Epidermal melanocyte (primary cell): ENCODE measurements at regions not wholly inside any gene's neighbourhood (a gene's known extent, or its start where the extent isn't known, plus 50 kb on each side); places are given as distances from the start of the nearest gene placed in this dataset.
"Not testable (repeated sequence)": the region's sequence is repeated elsewhere in the genome, so short reads cannot be mapped to it uniquely, and the experiment has no call there.

Source experiments
- DNase-seq: peaks from one replicate; pipeline ENCODE4 v3.0.0; 2011; ENCODE audit warnings: low spot score; ENCODE audit not compliant: insufficient read length

DNA sequence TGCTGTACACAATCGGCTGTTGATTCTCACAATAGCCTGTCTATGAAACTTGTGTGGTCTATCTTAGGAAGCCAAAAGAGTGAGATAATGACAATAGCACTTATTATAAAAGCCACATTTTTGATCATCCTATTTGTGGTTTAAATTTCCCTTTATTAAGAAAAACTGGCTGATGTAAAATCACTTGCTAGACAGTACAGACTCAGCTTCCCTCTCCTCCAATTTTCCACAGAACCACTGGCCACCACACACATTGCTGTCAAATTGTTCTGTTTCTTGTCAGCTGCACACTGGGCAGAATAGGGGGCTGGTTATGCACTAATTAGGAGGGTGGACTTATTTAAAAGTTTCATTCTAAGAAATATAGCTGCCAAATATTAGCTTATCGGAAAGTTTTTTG lies 425.9 kb downstream of the EPHA3 start:
- no peak for DNase-seq

- not testable (repeated sequence) for DNase-seq
These were observed 447.2 kb downstream of the EPHA3 start for GRCh38 chr3:89554587-89554986.

GRCh38 chr3:89558711-89559110 lies 451.3 kb downstream of the EPHA3 start:
- no peak for DNase-seq

DNA sequence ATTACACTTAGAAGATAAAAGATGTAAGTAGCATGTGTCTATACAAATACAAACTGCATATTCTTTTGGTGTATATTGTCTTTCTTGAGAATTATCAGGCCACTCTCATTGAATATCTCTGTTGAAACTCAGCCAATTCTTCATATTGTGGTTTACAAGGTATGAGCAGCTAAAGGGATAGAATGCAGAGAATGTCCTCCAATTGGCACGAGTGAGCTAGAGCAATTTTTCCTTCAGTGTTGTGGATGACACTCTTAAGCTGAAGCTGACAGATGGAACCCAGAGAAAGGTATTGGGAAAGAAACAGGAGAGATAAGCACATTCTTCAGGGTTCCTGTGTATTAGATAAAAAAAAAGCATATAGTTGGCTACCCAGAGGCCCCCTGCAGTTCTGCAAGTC lies 453.1 kb downstream of the EPHA3 start:
- DNase-seq, result no peak

DNA sequence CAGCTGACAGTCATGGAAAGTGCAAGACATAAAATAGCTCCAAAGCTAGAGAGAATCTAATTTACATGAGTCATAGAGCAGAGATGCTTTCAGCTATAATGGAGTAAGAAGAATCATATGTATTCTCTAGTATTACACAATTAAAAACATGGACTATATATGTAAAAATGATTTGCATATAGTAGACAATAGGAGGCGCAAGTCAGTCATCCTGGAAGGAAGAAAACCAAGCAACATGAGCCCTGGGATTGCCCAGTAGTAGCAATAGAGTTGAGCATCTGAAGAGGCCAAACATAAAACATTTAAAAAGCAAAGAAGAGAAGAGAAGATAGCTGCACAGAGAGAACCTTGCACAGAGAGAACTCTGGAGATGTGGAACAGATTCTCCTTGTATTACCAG lies 455.0 kb downstream of the EPHA3 start:
- no peak for DNase-seq

DNA sequence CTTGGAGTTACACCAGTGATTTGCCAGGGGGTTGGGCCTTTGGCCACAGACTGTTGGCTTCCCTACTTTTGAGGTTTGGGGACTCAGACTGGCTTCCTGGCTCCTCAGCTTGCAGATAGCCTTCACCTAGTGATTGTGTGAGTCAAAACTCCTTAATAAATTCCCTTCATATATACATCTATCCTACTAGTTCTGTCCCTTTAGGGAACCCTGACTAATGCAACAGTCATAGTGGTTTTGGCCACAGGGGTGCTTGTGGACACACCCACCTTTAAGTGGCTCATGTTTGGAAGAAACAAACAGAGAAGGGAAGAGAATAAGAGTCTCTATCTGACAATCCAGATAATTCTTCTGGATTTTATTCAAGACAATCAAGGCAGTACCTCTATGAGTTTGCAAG lies 457.7 kb downstream of the EPHA3 start:
- DNase-seq, result no peak

DNA sequence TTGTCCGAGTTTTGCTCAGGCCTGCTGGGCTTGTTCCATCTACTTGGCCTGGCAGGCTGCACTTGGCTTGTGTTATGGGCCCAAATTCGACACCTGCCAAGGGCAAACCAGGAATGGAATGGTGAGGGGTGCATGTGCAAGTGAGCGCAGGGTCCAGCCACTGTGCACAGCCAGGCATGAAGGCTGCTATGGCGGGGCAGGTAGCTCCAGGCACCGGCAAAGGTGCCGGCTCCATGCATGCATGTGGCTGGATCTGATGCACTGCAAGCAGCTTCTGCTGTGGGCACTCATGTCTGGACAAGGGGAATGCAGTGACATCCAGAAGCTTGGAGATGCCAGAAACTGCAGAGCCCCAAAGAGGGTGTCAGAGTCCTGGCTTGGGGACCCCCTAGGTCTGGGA lies 463.0 kb downstream of the EPHA3 start:
- DNase-seq, result no peak

DNA sequence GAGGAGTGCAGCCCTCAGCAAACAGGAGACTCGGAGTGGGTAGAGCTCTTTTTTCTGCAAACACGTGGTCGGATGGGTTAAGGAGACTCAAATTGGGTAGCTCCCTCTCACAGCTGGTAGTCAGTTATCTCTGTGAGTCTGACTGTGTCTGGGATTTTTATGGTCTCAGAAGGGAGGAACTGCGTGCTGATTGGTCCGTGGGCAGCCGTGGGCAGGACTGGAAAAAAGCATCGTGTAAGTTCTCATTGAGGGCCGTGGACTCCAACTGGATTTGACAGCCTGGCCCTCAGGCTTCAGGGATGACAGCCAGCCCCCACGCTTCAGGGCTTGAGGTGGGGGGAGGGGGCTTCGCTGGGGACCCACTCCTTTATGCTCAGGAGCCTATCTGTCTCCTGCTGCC lies 463.9 kb downstream of the EPHA3 start:
- DNase-seq, result no peak

GRCh38 chr3:89571707-89572106 lies 464.3 kb downstream of the EPHA3 start:
- no peak for DNase-seq

DNA sequence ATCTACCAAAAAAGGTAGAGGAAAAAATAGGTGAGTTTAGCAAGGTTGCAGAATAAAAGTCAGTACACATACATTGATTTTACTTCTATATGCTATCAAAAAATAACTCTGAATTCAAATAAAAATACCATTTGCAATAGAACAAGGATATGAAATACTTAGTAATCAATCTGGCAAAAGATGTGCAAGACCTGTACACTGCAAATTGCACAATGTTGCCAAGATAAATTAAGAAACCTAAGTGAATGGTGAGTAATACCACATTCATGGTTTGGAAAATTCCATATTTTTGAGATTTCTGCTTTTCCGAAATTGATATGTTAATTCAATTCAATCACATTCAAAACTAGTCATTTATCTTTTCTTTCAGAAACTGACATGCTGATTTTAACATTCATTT lies 464.8 kb downstream of the EPHA3 start:
- DNase-seq, result no peak

DNA sequence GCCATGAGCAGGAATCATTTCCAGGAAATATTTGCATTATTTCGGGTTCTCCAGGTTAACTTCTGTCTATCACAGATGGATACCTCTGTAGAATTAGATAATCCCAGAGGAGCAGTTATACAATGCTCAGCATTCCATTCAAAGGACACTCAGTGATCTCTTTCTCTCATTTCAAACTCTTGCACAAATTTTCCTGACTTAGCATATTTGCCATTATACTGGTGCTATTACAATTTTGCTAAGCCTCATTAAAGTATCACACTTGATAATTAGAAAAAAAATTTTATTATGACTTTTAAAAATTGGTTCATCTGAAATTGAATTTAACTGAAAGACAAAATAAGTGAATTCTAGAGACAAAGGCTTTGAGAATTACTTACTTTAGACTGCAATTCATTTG lies 469.0 kb downstream of the EPHA3 start:
- DNase-seq, result no peak

GRCh38 chr3:89577637-89578530 lies 470.5 kb downstream of the EPHA3 start:
- no peak for DNase-seq

GRCh38 chr3:89580859-89581258 lies 473.4 kb downstream of the EPHA3 start:
- no peak for DNase-seq

GRCh38 chr3:89584398-89584797 lies 477.0 kb downstream of the EPHA3 start:
- DNase-seq, result no peak

DNA sequence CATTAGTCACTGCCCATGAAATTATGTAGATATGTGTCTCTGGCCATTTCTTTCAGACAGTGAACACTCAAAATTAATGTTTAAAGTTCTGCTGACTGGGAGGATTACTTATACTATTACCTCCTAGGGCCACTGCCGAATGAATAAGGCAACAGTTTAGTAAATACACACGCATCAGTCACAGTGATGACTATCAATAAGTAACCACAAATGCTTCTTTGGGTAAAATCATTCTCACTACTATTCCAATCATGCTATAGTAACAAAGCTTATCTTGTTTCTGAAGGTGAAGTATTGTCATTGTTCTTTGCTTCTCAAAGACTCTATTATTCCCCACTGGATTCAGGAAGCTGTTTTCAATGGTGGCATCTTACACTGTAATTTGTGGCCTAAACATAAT lies 478.8 kb downstream of the EPHA3 start:
- DNase-seq, result no peak

DNA sequence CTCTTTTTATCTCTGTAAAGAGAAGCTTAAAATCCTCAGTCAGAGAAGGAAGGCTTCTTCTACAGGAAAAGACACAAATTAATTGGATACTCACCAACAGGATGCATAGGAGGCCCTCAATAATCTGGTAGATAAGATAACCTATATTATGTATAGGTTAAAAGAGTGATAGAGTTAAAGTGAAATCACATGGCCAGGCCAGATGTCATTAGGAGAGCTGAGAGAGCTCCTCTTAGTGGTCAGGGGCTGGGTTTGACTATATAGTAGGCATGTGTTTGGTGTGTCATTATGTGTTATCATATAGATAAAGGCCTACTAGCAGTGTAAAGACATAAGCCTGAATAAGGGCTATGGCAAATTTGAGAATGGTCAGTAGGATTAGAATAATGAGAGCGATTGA lies 479.3 kb downstream of the EPHA3 start:
- DNase-seq, result no peak

GRCh38 chr3:89606151-89606550 lies 498.7 kb downstream of the EPHA3 start:
- no peak for DNase-seq

GRCh38 chr3:89612027-89612426 lies 504.6 kb downstream of the EPHA3 start:
- DNase-seq, result no peak

DNA sequence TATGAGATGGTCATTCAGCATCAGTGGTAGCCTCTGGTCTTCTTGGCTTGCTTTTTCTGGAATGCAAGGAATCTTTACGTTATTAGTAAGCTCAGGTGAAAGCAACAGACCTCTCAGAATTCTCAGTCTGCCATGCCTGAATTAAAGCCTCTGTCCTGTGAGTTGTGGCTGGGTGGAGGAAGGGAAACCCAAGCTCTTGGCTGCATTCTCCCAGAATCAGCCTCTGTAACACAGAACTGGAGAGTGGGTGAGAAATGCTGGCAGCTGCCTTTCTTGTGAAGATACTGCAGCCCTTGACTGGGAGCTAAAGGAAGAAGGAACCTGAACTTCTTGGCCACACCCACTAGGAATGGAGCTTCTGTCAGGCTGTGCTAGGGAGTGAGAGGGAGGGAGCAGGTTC lies 505.8 kb downstream of the EPHA3 start:
- DNase-seq, result no peak

GRCh38 chr3:89617706-89618105 lies 510.3 kb downstream of the EPHA3 start:
- DNase-seq, result no peak

DNA sequence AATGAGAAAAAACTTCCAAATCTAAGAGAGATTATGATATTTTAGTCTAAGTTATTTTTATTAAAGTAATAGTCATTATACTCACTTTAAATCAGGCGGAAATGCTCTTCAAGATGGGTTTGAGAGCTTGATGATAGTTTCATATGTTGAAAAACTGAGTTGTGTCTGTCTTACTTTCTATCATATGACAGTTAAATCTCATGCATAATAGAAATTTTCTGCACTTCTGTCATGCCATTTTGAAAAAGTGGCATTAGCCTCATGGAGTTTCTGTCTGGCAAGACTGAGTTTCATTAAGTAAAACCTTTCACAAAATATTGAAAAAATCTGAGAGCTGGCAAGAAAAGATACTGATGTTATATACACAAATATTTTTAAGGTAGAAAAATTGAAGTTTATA lies 511.8 kb downstream of the EPHA3 start:
- DNase-seq, result no peak

- DNase-seq, result no peak
These were observed 514.8 kb downstream of the EPHA3 start for GRCh38 chr3:89622063-89622700.

DNA sequence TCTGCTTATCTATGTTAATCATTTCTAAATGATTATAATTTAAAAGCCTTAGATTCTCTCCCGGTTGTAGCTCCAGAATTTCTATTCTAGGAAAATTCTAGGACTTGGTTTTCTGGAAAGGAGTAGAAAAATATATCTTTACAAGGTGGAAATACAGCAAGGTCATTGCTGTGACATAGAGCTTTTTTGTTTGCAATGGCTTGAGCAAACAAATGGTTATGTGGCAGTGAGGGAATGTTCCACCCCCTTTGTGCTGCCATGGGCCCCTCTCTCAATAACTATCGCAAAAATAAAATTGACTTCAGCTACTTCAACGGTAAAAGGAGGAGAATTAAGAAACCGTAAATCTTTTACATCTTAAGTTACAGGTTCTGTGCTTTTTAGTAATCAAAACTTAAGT lies 517.1 kb downstream of the EPHA3 start:
- no peak for DNase-seq
